GM18873 (cell line): ENCODE measurements at regions not wholly inside any gene's neighbourhood (a gene's known extent, or its start where the extent isn't known, plus 50 kb on each side); places are given as distances from the start of the nearest gene placed in this dataset.

Experiments used
- ATAC-seq: cut with Tn5 transposase; IDR thresholded peaks from one replicate; pipeline ENCODE4 v1.9.1; 2021; ENCODE audit warnings: mild to moderate bottlenecking, moderate library complexity, moderate number of reproducible peaks; ENCODE audit not compliant: unreplicated experiment, low FRiP score

- no peak for ATAC-seq
Observed at GRCh38 chr1:82879701-82880305, 1079.1 kb downstream of the ADGRL2 start.

GRCh38 chr1:82875170-82875569 is 1074.4 kb downstream of the ADGRL2 start:
- no peak for ATAC-seq

- ATAC-seq = no peak
Observed at GRCh38 chr1:82874041-82874440, 1073.3 kb downstream of the ADGRL2 start.

DNA sequence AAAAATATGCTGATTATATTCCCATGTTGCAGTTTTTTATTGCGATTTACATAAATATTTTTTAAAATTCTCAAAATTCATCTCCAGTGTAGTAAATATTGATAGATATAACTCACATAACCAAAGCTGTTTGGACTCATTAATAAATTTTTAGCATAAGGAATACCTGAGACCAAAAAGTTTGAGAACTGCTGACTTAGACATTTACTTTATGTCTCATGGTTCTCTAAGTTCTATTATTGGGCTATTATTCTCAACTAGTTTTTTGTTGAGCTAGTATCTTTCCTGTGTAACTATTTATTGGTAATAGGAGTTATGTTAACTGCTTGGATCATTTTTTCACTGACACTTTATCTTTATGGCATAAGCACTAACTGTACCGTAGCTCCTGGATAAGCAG is 1069.6 kb downstream of the ADGRL2 start:
- no peak for ATAC-seq

DNA sequence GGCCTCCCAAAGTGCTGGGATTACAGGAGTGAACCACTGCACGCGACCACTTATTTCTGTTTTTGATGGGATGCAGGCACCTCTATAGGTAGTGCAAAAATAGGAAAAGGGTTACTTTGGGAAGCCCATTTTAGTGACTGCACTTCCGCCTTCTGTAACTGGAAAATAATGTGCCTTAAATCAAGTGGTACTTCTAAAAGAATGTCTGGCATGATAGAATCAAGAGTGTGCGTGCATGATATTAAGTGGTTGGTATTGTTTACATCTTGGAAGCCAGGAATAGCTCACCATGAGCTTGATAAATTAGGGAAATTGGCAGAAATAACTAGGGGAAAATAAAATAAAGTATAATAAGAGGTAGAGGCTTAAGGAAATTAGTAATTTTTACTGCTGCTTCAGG is 1067.0 kb downstream of the ADGRL2 start:
- no peak for ATAC-seq

GRCh38 chr1:82861749-82862148 is 1061.0 kb downstream of the ADGRL2 start:
- no peak for ATAC-seq

GRCh38 chr1:82858031-82858430 is 1057.3 kb downstream of the ADGRL2 start:
- ATAC-seq = no peak

DNA sequence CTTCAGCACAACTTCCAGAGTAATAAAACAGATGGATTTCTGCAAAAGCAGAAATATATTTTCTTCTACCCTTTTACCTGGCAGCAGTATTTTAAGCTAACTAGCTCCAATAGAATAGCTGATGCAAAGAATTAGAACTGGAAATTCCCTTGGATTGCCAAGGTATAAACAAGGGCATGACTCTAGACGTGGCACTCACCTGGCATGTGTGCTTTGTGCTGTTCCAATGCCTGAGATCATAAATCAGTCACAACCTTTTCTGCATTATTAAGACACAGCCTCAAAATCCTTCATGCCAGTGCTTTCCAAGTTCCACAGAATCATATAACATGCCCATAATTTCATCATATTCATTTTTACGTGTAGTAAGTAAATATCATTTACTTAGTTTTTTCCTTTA is 1048.7 kb downstream of the ADGRL2 start:
- ATAC-seq = no peak

DNA sequence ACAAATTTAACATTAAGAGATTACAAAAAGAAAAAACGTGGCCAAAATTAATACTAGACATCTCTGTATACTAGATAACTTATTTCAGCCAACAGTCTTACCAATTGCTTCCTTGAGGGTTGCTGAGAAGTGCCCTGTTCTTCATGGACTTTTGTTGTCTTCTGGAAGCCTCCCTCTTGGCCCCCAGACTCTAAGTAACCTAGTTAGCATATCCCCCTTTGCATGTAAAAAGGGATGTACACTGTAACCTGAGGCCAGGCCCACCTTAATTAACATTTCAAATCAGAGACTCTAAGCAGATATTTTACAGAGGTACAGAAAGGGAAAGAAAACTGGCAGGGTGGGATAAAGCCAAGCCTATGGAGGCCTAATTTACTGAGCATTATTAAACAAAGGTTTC is 1047.3 kb downstream of the ADGRL2 start:
- ATAC-seq = no peak

GRCh38 chr1:82845866-82846265 is 1045.1 kb downstream of the ADGRL2 start:
- no peak for ATAC-seq

- ATAC-seq = no peak
Observed at GRCh38 chr1:82844911-82845827, 1044.4 kb downstream of the ADGRL2 start.

DNA sequence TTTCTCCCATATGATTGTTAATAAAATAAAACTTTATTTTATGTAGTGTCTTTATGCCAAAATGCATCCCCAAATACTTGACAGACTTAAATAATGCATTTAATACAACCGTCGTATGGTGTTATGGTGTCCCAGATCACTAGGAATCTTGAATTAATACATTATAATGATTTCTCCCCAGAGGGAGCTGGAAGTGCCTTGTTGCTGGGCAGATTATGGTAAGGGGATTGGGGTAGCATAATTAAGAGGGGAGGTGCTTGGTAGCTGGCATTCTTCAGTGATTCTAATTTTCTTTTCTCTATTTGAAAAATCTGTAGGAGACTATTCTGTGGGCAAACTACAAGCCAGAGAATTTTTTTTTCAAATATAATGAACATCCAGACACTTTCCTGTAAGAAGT is 1043.7 kb downstream of the ADGRL2 start:
- no peak for ATAC-seq

- no peak for ATAC-seq
Observed at GRCh38 chr1:82843876-82844275, 1043.1 kb downstream of the ADGRL2 start.

DNA sequence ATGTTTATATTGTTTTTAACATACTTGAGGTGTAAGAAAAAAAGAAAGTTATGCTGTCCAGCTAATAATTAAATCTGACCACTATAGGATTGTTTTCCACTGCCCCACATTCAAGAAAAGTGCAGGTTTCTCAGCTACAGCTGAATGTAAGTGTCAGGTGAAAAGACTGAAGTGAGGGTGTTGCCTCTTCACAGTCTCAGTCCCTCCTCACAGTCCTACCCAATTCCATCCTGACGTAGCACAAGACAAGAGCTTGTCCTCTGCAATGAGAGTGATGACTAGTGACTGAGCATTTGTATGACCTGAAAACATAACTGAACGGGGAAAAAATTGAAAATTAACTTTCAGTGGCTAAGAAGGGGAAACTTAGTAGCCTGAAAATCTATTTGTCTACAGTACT is 1039.5 kb downstream of the ADGRL2 start:
- ATAC-seq = no peak

DNA sequence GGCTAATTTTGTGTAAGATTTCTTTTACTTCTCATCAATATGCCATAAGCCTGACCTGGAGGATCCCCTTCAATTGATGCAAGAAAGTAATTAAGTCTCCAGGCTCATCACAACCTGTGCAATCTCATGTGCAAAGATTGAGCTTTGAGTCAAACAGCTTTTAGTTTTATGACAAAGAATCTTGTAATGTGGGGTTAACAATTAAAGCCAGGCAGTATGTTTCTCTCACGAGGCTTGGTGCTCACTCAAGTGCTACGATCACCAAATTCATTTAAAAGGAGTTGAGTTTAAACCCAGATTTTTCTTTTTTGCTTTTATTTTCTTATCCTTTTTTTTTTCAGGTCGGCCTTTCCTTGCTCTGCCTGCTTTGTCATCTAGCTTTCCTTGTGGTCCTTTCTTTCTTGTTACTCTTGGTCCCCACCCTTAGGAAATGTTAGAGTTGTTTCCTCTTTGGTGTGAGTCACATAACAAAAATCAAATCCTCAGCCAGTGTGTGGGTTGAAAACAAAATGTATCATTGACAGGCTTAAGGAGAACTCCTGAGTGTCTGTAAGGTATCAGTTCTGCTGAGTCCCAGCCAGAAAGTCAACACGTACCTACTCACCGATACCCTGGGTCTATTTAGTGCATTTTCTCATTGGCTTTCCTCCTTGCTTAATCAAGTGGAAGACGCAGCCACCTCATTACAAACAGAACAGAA is 1037.2 kb downstream of the ADGRL2 start:
- no peak for ATAC-seq

- ATAC-seq = no peak
Observed at GRCh38 chr1:82836973-82837680, 1036.4 kb downstream of the ADGRL2 start.

GRCh38 chr1:82836213-82836972 is 1035.7 kb downstream of the ADGRL2 start:
- ATAC-seq = no peak

GRCh38 chr1:82830690-82831380 is 1030.1 kb downstream of the ADGRL2 start:
- ATAC-seq = no peak

- ATAC-seq = no peak
Observed at GRCh38 chr1:82829527-82829926, 1028.8 kb downstream of the ADGRL2 start.
